IPS DF 6.9 (cell line): ENCODE measurements at regions not wholly inside any gene's neighbourhood (a gene's known extent, or its start where the extent isn't known, plus 50 kb on each side); places are given as distances from the start of the nearest gene placed in this dataset.

ENCODE experiments used
- DNase-seq: peaks from one replicate; pipeline ENCODE4 v3.0.0-alpha.2; 2013; ENCODE audit warnings: low read depth, low spot score
- H3K27ac ChIP-seq: one replicate; pipeline ENCODE4 v1.5.1; 2013; ENCODE audit warnings: low read length, control low read depth
- H3K27me3 ChIP-seq: 2 replicates; pipeline ENCODE4 v1.6.1; 2013; ENCODE audit warnings: mild to moderate bottlenecking, low read length; ENCODE audit not compliant: control insufficient read depth, insufficient read depth
- H3K36me3 ChIP-seq: 2 replicates; pipeline ENCODE4 v1.6.1; 2013; ENCODE audit warnings: low read length; ENCODE audit not compliant: control insufficient read depth, insufficient read depth
- H3K4me1 ChIP-seq: 2 replicates; pipeline ENCODE4 v1.6.1; 2013; ENCODE audit warnings: low read length; ENCODE audit not compliant: control insufficient read depth, insufficient read depth
- H3K4me3 ChIP-seq: 2 replicates; pipeline ENCODE4 v1.5.1; 2013; ENCODE audit warnings: mild to moderate bottlenecking, low read length
- H3K9me3 ChIP-seq: 2 replicates; pipeline ENCODE4 v1.6.1; 2013; ENCODE audit warnings: low read length, inconsistent platforms; ENCODE audit not compliant: control insufficient read depth, insufficient read depth
- WGBS: extraction: QIAGEN DNeasy Blood & Tissue Kit; methylation state at CpG from one replicate; pipeline ENCODE4 v1.1.7; 2013; ENCODE audit warnings: mixed read lengths, missing lambda C conversion rate; ENCODE audit not compliant: insufficient read length, insufficient coverage; 5-methylcytosine and 5-hydroxymethylcytosine counted together

GRCh38 chr5:61840361-61840760 is 465.6 kb upstream of the KIF2A start:
- H3K9me3 ChIP-seq: no peaks in the 10 kb centered on the region
- no peak overlapping the region for H3K27ac ChIP-seq
- H3K4me3 ChIP-seq: no peak overlapping the region
- H3K36me3 ChIP-seq: no peaks in the 10 kb centered on the region
- no peaks in the 10 kb centered on the region for H3K4me1 ChIP-seq
- H3K27me3 ChIP-seq: no peaks in the 10 kb centered on the region
- DNase-seq: no peak
- no CpG with 5 or more reads among the region's 3 CpGs for WGBS

- Histone ChIP-seq H3K9me3 (no peaks in the 10 kb centered on the region), H3K27ac (no peak overlapping the region), H3K4me1 (no peaks in the 10 kb centered on the region), H3K27me3 (no peaks in the 10 kb centered on the region), H3K36me3 (no peaks in the 10 kb centered on the region), H3K4me3 (no peak overlapping the region)
- no peak for DNase-seq
- no CpG with 5 or more reads among the region's 1 CpG for WGBS
Observed at GRCh38 chr5:61842840-61843239, 463.2 kb upstream of the KIF2A start.

- H3K4me3 ChIP-seq: no peak overlapping the region
- DNase-seq: no peak
- no peaks in the 10 kb centered on the region for H3K4me1 ChIP-seq
- no peaks in the 10 kb centered on the region for H3K36me3 ChIP-seq
- H3K27ac ChIP-seq: no peak overlapping the region
- no peaks in the 10 kb centered on the region for H3K9me3 ChIP-seq
- no peaks in the 10 kb centered on the region for H3K27me3 ChIP-seq
Observed at GRCh38 chr5:61850696-61851095, 455.3 kb upstream of the KIF2A start.

GRCh38 chr5:61854531-61854930 is 451.5 kb upstream of the KIF2A start:
- Histone ChIP-seq H3K4me1 (no peaks in the 10 kb centered on the region), H3K9me3 (no peaks in the 10 kb centered on the region), H3K4me3 (no peak overlapping the region), H3K27me3 (no peaks in the 10 kb centered on the region), H3K36me3 (no peaks in the 10 kb centered on the region), H3K27ac (no peak overlapping the region)
- no peak for DNase-seq
- no CpG with 5 or more reads among the region's 2 CpGs for WGBS

- no peaks in the 10 kb centered on the region for H3K9me3 ChIP-seq
- DNase-seq: no peak
- no peaks in the 10 kb centered on the region for H3K36me3 ChIP-seq
- H3K27ac ChIP-seq: no peak overlapping the region
- no CpG with 5 or more reads among the region's 1 CpG for WGBS
- H3K4me1 ChIP-seq: no peaks in the 10 kb centered on the region
- H3K27me3 ChIP-seq: no peaks in the 10 kb centered on the region
- H3K4me3 ChIP-seq: no peak overlapping the region
Observed at GRCh38 chr5:61860978-61861377, 445.0 kb upstream of the KIF2A start.

- H3K4me1 ChIP-seq: no peaks in the 10 kb centered on the region
- H3K4me3 ChIP-seq: no peak overlapping the region
- no peaks in the 10 kb centered on the region for H3K9me3 ChIP-seq
- H3K36me3 ChIP-seq: no peaks in the 10 kb centered on the region
- WGBS: no CpG with 5 or more reads among the region's 3 CpGs
- H3K27me3 ChIP-seq: no peaks in the 10 kb centered on the region
- no peak overlapping the region for H3K27ac ChIP-seq
- no peak for DNase-seq
Observed at GRCh38 chr5:61866930-61867329, 439.1 kb upstream of the KIF2A start.

GRCh38 chr5:61869333-61869732 is 436.7 kb upstream of the KIF2A start:
- DNase-seq: no peak
- H3K4me1 ChIP-seq: no peaks in the 10 kb centered on the region
- no peak overlapping the region for H3K4me3 ChIP-seq
- H3K9me3 ChIP-seq: no peaks in the 10 kb centered on the region
- no peaks in the 10 kb centered on the region for H3K36me3 ChIP-seq
- WGBS: no CpG with 5 or more reads among the region's 2 CpGs
- H3K27ac ChIP-seq: no peak overlapping the region
- no peaks in the 10 kb centered on the region for H3K27me3 ChIP-seq

- H3K27ac ChIP-seq: no peak overlapping the region
- WGBS: no CpG with 5 or more reads among the region's 3 CpGs
- H3K27me3 ChIP-seq: no peaks in the 10 kb centered on the region
Observed at GRCh38 chr5:61878471-61878870, 427.5 kb upstream of the KIF2A start.

GRCh38 chr5:61881821-61882487 is 424.1 kb upstream of the KIF2A start:
- H3K9me3 ChIP-seq: no peaks in the 10 kb centered on the region
- H3K27me3 ChIP-seq: no peaks in the 10 kb centered on the region
- DNase-seq: no peak
- no peak overlapping the region for H3K4me3 ChIP-seq
- H3K4me1 ChIP-seq: no peaks in the 10 kb centered on the region
- H3K36me3 ChIP-seq: no peaks in the 10 kb centered on the region
- no peak overlapping the region for H3K27ac ChIP-seq
- WGBS: no CpG with 5 or more reads among the region's 6 CpGs

More at GRCh38 chr5:61878471-61878870, 427.5 kb upstream of the KIF2A start:
- no peak for DNase-seq
- H3K9me3 ChIP-seq: no peaks in the 10 kb centered on the region
- no peaks in the 10 kb centered on the region for H3K4me1 ChIP-seq
- no peaks in the 10 kb centered on the region for H3K36me3 ChIP-seq
- no peak overlapping the region for H3K4me3 ChIP-seq

- no CpG with 5 or more reads among the region's 9 CpGs for WGBS
- Histone ChIP-seq H3K36me3 (no peaks in the 10 kb centered on the region), H3K9me3 (no peaks in the 10 kb centered on the region), H3K4me1 (no peaks in the 10 kb centered on the region), H3K4me3 (no peak overlapping the region), H3K27me3 (no peaks in the 10 kb centered on the region), H3K27ac (no peak overlapping the region)
- no peak for DNase-seq
Observed at GRCh38 chr5:61882901-61883500, 423.0 kb upstream of the KIF2A start.

- Histone ChIP-seq H3K4me3 (no peak overlapping the region), H3K9me3 (no peaks in the 10 kb centered on the region), H3K27ac (no peak overlapping the region), H3K36me3 (no peaks in the 10 kb centered on the region), H3K27me3 (no peaks in the 10 kb centered on the region), H3K4me1 (no peaks in the 10 kb centered on the region)
- DNase-seq: no peak
- WGBS: no CpG with 5 or more reads among the region's 7 CpGs
Observed at GRCh38 chr5:61884252-61884855, 421.7 kb upstream of the KIF2A start.
